ENCODE measurements at regions not wholly inside any gene's neighbourhood (a gene's known extent, or its start where the extent isn't known, plus 50 kb on each side); places are given as distances from the start of the nearest gene placed in this dataset.

- H3K4me3 ChIP-seq: no peak overlapping the region
- DNase-seq (peak in 4 of 5 donors; percentile 41 to 71 (median 54)), ATAC-seq (peak in 3 of 4 donors; percentile 63 to 82 (median 73))
- no peak for TF ChIP-seq CTCF (IDR thresholded peaks at IDR 0.05)
- no peak for TF ChIP-seq POLR2A (IDR thresholded peaks at IDR 0.05)
- 55 to 65% (median 61%) methylated on average over 19 of the region's 19 CpGs for WGBS, 4 donors
- intact Hi-C loops (cut with DNase I): loop anchor here in 1 of 10 donors (10.0 kb wide), 1 partner anchor 162 kb away; no protein-coding TSS in a partner anchor
- H3K9me3 ChIP-seq: no peaks in the 10 kb centered on the region
- peaks cover 0 to 18% (median 2%) of the 10 kb centered on the region in 12 donors for H3K4me1 ChIP-seq
- H3K36me3 ChIP-seq: no peaks in the 10 kb centered on the region
- peak overlapping the region in 2 of 12 donors; percentile 27 to 57 for H3K27ac ChIP-seq
- peaks cover 0 to 3% (median 0%) of the 10 kb centered on the region in 9 donors for H3K27me3 ChIP-seq
Measured at GRCh38 chr20:47956268-47956995, 171.2 kb upstream of the SULF2 start.

- no peak for TF ChIP-seq POLR2A (IDR thresholded peaks at IDR 0.05)
- TF ChIP-seq CTCF (IDR thresholded peaks at IDR 0.05): no peak
- Histone ChIP-seq H3K4me1 (peaks cover 0 to 18% (median 2%) of the 10 kb centered on the region in 12 donors), H3K27me3 (peaks cover 0 to 3% (median 0%) of the 10 kb centered on the region in 9 donors), H3K36me3 (no peaks in the 10 kb centered on the region), H3K9me3 (no peaks in the 10 kb centered on the region), H3K27ac (no peak overlapping the region), H3K4me3 (no peak overlapping the region)
- intact Hi-C loops (cut with DNase I): loop anchor here in 1 of 10 donors (10.0 kb wide), 1 partner anchor 159 kb away; no protein-coding TSS in a partner anchor
- 77 to 90% (median 80%) methylated on average over 6 of the region's 6 CpGs for WGBS, 4 donors
- ATAC-seq (no peak), DNase-seq (no peak)
Measured at GRCh38 chr20:47953471-47953870, 168.2 kb upstream of the SULF2 start.

GRCh38 chr20:47952023-47952564 lies 166.8 kb upstream of the SULF2 start:
- DNase-seq (no peak), ATAC-seq (no peak)
- intact Hi-C loops (cut with DNase I): loop anchor here in 1 of 10 donors (10.0 kb wide), 1 partner anchor 157 kb away; no protein-coding TSS in a partner anchor
- no peaks in the 10 kb centered on the region for H3K9me3 ChIP-seq
- no peaks in the 10 kb centered on the region for H3K36me3 ChIP-seq
- no peak overlapping the region for H3K27ac ChIP-seq
- 83 to 88% (median 85%) methylated on average over 9 of the region's 9 CpGs for whole genome bisulfite sequencing, 4 donors
- H3K4me1 ChIP-seq: peaks cover 0 to 12% (median 1%) of the 10 kb centered on the region in 12 donors
- TF ChIP-seq POLR2A (IDR thresholded peaks at IDR 0.05): no peak
- H3K4me3 ChIP-seq: no peak overlapping the region
- H3K27me3 ChIP-seq: peaks cover 0 to 3% (median 0%) of the 10 kb centered on the region in 9 donors

DNA sequence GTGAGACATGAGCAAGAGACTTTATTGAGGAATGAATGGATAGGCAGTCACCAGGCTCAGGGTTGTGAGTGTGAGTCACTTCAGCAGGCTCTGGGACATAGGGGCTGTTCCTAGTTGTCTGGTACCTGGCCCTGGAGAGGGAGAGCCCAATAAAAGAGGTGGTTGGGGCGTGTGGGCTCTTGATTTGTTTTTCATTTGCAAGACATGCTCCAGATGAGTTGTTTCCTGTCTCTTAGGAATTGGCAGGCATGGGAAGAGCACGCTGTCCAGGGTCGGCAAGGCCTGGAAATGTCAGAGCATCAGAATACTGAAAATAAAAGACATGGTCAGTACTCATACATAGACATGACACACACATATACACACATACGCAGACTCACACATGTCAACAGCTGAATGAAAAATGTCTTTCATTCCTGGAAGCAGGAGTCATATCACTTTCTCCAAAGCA lies 166.3 kb upstream of the SULF2 start:
- no peak overlapping the region for H3K27ac ChIP-seq
- no peaks in the 10 kb centered on the region for H3K36me3 ChIP-seq
- TF ChIP-seq POLR2A (IDR thresholded peaks at IDR 0.05): no peak
- no peak for TF ChIP-seq CTCF (IDR thresholded peaks at IDR 0.05)
- WGBS, 4 donors: 45 to 56% (median 47%) methylated on average over 4 of the region's 4 CpGs
- peaks cover 0 to 7% (median 0%) of the 10 kb centered on the region in 12 donors for H3K4me1 ChIP-seq
- DNase-seq: no peak
- H3K9me3 ChIP-seq: no peaks in the 10 kb centered on the region
- no peak overlapping the region for H3K4me3 ChIP-seq
- no peak for ATAC-seq
- intact Hi-C loops (cut with DNase I): loop anchor here in 1 of 10 donors (10.0 kb wide), 1 partner anchor 157 kb away; no protein-coding TSS in a partner anchor
- H3K27me3 ChIP-seq: peaks cover 0 to 3% (median 0%) of the 10 kb centered on the region in 9 donors
